Esophagus squamous epithelium (tissue), 4 donors: ENCODE measurements at regions not wholly inside any gene's neighbourhood (a gene's known extent, or its start where the extent isn't known, plus 50 kb on each side); places are given as distances from the start of the nearest gene placed in this dataset.

ENCODE experiments used
- CTCF ChIP-seq, 6 experiments: fragments of 450-650 bp in 4 of 6; fragments of 200-600 bp in 2 of 6; sonication (generic) in 2 of 6; IDR thresholded peaks; one replicate each; pipeline ENCODE4 v1.5.1; 2016 to 2019; ENCODE audit warnings: antibody characterized with exemption in 6 of 6, mild to moderate bottlenecking in 4 of 6, moderate library complexity in 4 of 6
- POLR2A ChIP-seq, 4 donors: fragments of 450-650 bp; IDR thresholded peaks; one replicate each; pipeline ENCODE4 v1.6.1; 2017; ENCODE audit warnings: antibody characterized with exemption in 4 of 4, mild to moderate bottlenecking in 4 of 4, moderate library complexity in 3 of 4

GRCh38 chr10:4062072-4062471, 277.1 kb upstream of the KLF6 start:
- no peak for TF ChIP-seq CTCF (IDR thresholded peaks at IDR 0.05)
- no peak for TF ChIP-seq POLR2A (IDR thresholded peaks at IDR 0.05)
